8988T (cell line): ENCODE measurements at regions not wholly inside any gene's neighbourhood (a gene's known extent, or its start where the extent isn't known, plus 50 kb on each side); places are given as distances from the start of the nearest gene placed in this dataset.
"Not testable (repeated sequence)": the region's sequence is repeated elsewhere in the genome, so short reads cannot be mapped to it uniquely, and the experiment has no call there.

ENCODE experiments used
- DNase-seq: peaks from one replicate; pipeline ENCODE4 v3.0.0; 2011

DNA sequence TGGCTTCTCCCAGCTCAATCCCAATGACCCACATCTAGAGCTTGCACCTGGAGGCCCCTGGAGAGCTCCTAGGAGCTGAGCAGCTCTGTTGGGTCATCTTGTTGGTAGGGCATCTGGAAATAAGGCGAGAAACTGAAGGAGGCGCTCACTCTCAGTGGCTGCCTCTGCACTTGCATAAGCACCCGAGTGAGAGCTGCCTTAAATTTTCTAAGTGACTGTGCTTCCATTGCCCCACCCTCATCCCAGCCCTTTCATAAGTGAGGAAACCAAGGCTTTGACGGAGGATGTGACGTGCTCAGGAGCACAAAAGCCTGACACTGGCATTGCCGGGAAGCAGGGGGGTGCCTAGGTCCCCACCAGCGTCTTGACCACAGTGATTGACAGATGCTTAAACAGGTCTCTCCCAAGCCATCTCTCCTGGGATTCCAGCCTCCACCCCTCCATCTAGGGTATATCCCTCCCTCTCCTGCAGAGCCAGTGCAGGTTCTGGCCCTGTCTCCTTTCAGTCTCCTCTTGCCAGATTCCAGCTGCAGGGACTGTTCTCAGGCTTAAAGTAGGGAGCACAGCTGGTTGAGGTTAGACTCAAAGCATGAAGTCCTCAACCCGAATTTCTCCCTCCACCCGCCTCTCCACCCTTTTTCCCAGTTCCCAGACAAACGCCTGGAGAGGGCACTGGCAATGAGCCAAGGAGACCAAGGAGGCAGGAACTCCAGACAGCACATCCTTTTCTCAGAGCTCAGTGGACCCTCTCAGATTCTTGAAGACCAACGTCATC, 113.7 kb downstream of the IRX5 start:
- DNase-seq, result no peak

DNA sequence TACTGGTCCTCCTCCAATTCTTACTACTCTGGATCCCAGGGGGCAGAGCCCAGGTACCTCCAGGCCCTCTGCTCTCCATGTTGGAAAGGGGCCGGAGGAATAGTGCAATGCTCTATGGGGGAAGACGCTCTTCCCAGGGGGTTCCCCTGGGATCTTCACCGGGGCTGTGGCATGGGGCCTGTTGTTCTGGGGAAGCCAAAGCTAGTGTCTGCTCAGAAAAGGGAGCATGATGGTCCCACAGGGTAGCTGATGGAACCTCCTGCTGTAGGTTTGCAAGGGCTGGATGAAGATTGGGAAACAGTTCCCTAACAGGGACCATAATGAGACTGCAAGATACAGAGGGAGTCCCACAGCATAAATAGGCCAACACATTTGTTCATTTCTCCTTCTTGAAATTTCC, 114.7 kb downstream of the IRX5 start:
- no peak for DNase-seq

DNA sequence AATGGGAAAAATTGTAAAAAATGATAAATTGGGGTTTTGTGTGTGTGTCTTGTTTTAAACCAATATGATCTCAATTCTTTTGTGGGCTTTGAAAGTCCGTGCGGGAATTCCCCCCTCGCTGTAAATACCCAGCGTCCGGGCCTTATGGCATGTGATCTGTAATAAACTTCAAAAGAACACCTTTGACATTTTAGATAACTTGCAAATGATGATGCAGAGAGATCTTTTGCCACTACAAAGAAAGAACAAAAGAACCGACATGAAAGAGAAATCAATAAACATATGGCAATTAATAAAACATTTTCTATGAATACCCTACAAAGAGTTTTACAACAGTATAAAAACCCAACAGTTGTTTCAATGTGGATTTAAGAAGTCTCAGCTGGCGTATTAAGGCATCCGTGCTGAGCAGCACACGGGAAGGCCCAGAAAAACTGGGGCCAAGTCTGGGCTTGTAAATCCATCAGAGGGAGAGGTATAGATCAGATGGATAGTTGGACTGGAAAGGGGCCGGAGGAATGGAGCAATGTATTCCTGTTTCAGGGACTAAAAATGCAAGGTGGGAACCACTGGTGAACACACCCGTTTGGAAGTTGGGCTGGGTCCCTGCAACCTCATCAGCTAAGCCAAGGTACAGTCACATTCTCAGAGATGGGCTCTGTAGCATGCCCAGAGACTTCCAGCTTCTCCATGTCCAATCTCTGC, 115.2 kb downstream of the IRX5 start:
- DNase-seq, result no peak

DNA sequence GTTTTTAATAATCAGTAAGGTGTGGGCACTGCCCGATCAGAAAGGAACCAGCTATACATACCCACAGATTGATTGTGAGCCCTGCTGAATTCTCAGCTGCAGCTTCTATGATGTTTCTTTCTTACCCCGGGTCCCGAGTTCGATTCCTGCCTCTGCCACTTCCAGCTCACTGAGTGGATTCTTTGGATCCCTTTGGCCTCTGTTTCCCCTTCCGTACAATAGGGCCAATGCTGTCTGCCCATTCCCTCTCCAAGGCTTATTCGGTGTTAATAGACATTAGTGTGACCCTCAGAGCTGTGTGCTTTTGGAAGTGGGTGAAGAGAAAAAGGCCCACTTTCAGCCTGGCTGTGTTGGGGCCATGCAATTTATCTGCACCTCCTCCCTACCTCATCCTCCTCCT, 115.8 kb downstream of the IRX5 start:
- DNase-seq, result no peak

DNA sequence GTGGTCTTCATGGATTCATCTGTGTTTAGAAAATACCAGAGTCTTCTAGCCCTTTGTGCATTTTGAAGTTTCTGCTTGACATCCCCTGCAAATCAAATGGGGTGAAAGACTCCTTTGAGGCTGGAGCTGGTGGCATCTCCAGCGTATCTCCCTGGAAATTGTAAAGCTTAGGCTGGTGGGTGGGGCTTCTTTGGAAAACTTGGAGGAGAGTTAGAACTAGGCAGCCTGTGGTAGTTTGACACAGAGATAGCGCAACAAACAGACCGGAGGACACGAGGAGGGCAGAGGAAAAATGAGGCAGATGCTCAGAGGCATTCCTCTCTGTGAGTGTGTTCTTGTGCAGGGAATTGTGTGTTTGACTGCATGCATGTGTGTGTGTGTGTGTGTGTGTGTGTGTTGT, 116.3 kb downstream of the IRX5 start:
- no peak for DNase-seq

DNA sequence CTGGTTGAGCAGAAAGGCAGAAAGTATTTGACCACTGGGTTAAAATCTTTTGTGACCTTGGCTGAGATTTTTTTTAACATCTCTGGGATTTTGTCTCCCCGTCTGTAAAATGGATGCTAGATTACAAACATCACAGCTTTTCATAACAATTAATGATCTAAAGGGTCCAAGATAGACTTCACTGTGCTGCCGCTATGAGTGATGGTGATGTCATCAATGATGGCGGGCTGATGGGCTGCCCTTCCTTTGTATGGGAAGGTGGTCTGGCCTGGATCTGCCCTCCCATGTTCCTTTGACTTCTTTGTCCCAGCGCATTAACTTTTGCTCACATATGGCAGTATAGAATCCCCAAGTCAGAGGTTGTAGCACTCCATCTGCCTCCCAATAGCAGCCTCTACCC, 116.7 kb downstream of the IRX5 start:
- no peak for DNase-seq

DNA sequence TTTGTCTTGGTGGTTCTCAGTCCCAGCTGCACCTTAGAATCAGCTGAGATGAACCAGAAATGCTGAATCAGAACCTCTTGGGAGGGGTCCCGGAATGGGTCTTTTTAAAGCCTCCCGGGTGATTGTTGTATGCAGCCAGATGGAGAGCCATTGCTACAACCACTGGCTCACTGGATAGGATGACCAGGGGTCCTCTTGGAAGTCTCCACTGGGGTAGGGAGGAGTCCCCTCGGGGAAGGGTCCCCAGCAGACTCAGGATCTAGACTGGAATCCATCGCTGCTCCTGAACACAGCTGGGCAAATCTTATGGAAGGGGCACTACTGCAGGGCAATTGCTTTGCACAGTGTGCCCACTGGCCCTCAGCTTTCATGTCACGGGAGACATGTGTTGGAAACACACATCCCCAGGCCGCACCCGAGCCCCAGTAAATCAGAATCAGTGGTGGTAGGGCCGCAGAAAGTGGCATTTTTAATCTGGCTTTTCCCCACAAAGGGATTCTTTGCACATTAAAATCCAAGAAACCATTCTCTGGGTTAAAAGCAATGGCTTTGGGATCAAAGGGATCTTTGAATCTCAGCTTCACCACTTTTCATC, 117.3 kb downstream of the IRX5 start:
- no peak for DNase-seq

DNA sequence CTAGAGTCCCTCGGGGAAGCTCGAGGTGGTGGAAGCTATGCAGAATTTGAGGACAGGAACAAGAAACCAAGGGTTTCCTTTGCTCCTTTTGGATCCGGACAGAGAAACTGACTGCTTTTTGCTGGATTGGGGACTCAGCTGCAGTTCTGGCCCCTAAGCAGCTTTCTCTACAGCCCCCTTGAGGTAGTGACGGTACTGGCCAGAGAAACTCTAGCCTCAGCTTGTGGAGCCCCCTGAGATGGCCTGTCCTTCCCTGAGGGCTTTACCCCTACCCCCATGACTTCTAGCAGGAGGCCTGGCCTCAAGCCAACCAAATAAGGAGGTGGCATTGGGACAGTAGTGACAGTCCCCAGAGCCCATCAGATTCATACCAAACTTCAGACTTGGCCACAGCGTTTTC, 118.1 kb downstream of the IRX5 start:
- no peak for DNase-seq

DNA sequence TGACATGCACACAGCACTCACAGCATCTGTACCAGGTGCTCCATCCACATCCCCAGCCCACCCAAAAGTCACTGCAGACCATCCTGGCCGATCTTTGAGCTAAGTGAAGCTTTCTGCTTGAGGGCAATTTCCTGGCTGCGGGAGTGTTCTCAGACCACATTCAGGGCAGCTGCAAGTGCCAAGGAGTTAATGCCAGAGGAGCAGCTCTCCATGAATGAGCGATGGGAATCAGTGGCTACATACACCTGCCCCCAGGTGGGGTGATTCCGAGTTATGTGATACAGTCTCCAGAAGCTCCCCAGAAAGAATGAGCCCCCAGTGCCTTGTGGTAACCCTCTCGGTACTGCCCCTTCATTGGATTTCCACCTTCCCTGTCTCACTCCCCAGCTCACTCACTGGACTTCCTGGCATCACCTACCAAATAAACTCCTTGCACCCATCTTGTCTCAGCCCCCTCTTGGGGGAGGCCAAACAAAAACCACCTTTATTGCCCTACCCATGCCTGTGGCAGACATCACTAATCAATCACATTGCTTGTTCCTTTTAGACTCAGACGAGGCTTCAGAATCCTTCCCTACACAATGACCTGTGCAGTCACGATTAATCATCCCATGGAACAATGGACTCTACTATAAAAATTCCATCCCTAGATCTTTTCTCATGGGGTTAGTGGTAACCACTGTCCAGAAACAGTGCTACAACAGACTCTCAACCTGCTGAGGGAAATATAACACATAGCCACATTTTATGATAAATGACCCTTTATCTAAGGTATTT, 121.1 kb downstream of the IRX5 start:
- DNase-seq, result no peak

DNA sequence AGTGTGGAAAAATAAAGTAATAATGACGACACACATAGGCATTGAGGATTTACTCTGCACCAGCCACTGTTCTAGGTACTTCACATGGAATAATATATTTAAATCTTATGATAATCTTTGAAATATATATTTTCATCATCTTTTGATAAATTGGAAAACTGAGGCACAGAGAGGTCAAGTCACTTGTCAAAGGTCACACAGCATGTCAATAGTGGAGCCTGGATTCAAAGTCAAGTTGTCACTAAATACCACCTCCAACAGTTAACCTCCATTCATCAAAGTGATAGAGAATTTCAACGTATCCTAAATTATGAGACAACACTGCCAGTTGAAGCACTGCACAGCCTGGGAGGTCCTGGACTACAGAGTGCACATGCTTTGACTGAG, 121.7 kb downstream of the IRX5 start:
- DNase-seq, result no peak

DNA sequence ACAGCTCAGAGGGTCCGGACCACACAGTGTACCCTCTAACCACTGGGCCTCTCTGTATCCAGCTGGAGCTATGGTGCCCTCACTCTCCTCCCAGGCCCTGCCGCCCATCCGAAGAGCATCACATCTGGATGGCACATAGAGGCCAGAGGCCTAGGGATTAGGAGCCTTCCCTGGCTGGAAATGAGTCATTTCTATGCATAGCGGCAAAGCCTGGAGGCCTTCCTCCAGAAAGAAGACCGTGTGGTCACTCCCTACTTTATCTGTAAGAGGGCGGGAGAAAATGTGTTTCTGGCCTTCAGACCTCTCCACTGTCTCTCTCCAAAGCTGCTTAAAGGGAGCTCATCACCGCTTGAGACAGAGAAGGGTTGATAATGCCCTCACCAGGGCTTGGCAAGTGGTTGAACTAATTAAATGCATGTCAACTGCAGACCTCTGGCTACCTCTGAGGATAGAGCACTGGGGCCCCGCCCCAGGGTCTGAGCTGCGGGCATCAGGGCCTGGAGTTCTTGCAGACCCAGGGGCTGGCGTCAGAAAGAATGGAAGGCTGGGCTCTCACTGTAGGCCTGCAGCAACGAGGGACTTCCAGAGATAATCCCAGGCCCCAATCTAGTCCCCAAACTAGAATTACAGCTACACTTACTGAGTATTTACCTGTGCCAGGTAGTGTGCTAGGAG, 122.2 kb downstream of the IRX5 start:
- no peak for DNase-seq

DNA sequence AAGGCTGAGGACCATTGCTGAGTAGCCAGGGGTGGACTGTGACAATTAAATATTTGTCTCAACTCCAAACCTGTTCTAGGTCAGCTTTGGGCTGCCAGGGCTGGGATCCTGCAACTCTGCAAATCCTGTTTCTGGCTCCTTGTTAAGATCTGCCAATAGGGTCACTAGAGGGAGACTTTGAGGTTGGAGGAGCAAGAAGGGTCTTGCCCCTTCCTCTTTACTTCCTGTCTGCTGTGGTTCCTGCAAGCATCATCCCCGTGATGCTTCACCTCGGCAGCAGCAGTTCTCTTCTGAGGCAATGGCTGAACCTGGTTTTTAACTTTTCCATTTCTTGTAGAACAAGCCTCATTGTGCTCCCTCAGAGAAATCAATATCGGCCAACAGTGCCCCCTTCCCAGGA, 124.6 kb downstream of the IRX5 start:
- no peak for DNase-seq

DNA sequence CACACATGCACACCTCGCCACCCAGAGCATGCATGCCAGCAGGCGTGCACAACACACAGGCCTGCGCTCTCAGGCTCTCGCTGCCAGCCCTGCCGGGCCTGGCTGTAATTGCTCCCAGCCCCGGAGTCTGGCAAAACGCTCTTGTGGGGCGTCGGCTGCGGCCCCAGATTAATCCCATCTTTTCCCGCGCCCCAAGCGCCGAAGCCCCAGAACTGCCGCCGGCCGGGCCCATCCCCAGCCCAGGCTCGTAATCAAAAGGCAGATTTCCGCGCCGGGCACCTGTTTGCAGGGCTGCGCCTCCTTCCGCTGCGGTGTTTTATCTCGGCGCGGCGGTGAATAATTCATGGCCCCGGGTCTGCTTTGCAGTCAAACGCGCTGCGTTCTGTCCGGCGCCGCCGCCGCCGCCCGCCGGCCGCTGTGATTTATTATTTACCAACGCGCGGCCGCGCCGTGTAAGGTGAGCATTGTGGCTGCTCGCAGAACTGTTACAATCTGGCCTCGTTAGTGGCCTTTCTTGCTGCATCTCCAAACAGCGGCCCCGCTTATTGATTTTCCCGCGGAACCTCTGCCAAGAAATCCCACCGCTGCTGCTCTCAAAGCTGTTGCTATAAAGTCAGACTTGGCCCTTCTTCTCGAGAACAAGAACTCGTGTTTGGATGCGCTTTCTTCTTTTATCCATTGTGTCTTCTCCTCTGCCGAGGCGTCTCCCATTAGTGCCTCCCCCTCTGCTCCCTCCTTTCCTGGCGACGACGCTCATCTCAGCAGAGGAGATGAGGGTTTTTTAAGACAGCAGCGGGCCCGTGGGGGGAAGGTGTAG, 126.1 kb downstream of the IRX5 start:
- DNase-seq, result peak; percentile 53

DNA sequence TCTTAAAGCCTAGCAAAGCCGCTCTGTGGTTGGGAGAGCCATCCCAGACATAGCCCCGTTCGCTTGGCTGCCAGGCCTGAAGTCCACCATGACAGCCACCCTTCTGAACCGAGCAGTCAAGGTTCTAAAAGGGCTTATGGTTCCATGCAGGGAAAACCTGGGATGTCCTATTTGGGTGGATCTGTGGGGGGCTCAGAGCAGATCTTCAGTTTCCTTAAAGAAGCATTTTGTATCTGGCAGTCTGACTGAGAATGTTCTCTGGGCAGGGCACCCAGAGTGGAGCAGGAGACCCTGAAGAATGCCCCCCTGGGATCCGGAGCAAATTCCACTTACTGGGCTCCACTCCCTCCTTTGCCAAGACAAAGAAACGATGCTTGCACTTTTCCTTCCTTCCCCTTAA, 127.2 kb downstream of the IRX5 start:
- no peak for DNase-seq

DNA sequence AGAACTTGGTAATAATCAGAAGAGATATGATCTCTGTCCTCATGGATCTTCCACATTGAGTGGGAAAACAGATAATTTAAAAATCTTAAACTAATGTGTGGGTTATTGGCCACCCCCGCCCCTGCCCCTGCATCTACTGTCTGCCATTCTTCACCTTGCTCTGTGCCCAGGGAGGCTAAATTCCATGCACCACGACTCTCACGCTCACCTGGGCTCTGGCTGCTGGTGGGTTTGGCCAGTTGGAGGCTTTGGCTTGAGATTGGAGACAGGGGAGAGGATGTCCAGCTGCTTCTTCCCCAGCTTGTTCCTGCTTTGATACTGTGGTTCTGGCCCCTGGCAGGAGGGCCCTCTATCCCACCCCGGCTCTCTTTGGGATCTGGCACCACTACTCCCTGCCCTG, 127.9 kb downstream of the IRX5 start:
- DNase-seq, result no peak

DNA sequence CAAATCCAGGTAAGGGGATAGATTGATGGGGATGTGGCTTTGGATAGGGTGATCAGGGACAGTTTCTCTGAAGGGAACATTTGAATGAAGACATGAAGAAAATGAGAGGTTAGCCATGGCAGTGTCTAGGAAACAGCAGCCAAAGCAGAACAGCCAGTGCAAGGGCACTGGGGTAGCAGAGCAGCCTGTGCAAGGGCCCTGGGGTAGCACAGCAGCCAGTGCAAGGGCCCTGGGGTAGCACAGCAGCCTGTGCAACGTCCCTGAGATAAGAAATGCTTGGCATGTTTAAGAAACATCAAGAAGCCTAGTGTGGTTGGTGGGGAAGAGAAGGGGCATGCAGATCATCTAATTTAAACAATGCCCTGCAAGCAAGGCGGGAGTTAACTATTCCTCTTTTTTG, 128.5 kb downstream of the IRX5 start:
- no peak for DNase-seq

DNA sequence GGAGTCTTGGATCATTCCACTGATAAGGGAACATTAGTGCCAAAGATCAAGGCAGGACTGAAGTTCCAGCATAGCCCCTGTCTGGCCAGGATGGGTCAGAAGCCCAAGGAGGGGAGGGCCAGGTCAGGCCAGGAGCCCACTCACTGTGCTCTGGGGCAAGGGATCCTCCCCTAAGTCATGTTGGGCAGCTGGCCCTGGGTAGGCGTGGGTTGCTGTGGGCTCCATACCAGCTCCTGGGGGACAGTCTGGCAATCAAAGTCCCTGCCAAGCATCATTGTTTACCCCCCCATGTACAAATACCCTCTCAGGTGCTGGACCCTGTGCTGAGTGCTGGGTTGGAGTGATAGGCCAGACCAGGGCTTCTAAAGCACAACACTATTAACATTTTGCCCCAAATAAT, 130.5 kb downstream of the IRX5 start:
- no peak for DNase-seq

DNA sequence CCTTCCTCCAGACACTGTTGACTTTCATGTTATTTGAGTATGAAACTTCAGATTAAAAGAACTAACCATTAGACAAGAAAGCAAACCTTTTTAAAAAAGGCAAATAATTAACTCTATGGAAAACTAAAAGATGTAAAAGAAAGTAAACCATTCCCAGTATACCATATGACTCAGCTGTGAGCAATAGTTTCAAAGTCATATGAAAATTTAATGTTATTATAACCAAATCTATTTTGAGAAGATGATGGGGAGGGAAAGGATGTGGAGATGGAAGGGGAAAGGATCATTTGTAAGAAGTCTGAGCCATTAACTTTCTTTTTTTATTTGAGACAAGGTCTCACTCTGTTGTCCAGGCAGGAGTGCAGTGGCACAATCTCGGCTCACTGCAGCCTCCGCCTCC, 131.8 kb downstream of the IRX5 start:
- DNase-seq, result no peak

DNA sequence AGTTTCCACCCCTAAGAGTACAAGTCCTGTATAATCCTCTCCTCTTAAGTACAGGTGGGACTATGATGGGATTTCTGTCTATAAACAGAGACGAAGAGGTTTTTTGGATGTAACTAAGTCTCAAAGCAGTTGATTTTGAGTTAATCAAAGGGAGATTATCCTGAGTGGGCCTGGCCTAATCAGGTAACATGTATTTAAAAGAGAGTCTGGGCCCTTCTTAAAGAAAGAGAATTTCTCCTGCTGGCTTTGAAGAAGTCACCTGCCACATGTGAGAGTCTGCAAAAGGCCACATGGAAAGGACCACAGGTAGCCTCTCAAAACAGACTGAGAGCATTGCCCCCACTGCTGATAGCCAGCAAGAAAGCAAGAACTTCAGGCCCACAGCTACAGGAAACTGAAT, 142.3 kb downstream of the IRX5 start:
- DNase-seq, result no peak

DNA sequence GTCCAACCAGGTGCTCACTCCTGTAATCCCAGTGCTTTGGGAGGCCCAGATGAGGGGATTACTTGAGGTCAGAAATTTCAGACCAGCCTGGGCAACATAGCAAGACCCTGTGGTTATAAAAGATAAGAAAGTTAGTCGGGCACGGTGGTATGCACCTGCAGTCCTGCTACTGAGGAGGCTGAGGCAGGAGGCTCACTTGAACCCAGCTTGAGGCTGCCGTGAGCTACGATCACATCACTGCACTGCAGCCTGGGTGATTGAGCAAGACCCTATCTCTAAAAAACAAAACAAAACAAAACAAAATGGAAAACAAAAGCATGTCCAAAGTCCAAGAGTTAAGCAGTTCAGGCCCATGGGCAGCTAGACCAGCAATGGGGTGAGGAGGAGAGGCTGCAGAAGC, 143.2 kb downstream of the IRX5 start:
- no peak for DNase-seq

DNA sequence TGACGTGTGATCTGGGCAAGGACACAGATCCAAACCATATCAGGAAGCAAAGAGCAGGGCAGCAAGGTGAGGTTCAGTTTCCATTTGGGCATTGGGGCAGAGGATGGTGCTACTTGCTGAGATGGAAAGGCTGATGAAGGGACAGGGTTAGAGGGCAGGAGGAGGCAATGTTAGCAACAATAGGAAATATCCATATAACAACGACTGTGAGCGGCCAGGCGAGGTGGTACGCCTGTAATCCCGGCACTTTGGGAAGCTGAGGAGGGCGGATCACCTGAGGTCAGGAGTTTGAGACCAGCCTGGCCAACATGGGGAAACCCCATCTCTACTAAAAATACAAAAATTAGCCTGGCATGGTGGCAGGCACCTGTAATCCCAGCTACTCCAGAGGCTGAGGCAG, 144.5 kb downstream of the IRX5 start:
- not testable (repeated sequence) for DNase-seq

DNA sequence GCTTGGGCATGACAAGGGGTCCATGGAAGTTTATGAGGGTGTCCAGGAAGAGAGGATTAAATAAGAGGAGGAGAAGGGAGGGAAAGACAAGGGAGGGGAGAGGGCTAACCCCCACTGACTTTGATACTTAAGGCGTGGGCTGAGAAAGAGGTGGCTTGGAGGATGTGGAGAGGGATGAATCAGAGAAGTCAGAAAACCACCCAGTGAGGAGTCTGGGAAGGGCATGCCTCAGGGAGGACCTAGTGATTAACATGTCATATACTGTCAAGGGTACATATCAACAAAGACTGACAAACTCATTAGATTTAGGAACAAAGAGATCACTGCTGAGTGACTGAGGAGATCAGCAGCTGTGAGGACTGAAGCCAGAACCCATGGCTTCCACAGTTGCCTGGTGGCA, 145.4 kb downstream of the IRX5 start:
- DNase-seq, result no peak
